AG10803 (cell line): ENCODE measurements at regions not wholly inside any gene's neighbourhood (a gene's known extent, or its start where the extent isn't known, plus 50 kb on each side); places are given as distances from the start of the nearest gene placed in this dataset.

ENCODE experiments used
- DNase-seq: peaks from one replicate; pipeline ENCODE4 v3.0.0; 2010; ENCODE audit warnings: low read depth
- H3K4me3 ChIP-seq: 2 replicates; pipeline ENCODE4 v1.5.1; 2011; ENCODE audit warnings: mild to moderate bottlenecking, low read length, control low read depth
- TF ChIP-seq, protein P1 (sequence below): conservative IDR thresholded peaks from 2 replicates; pipeline ENCODE4 v1.5.1; 2011; ENCODE audit warnings: mild to moderate bottlenecking, low read length, control low read depth, inconsistent platforms

DNA sequence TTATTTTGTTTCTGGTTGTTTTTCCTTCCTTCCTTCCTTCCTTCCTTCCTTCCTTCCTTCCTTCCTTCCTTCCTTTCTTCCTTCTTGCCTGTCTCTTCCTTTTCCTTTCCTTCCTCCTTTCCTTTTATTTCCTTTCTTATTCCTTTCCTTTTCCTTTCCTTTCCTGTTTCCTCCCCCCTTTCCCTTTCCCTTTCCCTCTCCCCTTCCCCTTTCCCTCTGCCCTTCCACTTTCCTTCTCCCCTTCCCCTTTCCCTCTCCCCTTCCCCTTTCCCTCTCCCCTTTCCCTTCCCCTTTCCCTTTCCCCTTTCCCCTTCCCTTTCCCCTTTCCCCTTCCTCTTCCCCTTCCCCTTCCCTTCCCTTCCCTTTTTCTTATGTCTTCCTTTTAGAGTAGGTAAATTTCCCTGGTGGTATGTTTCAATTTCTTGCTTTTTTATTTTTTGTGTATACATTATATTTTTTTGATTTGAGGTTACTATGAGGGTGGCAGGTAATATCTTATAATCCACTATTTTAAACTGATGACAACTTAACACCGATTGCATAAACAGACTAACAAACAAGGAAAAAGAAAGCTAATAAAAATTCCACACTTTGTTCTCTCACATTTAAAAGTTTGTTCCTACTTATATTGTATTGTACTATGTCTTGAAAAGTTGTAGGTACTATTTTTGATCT lies 311.0 kb upstream of the FSHR start:
- no peak for DNase-seq
- H3K4me3 ChIP-seq: no peak overlapping the region
- TF ChIP-seq, protein P1, sequence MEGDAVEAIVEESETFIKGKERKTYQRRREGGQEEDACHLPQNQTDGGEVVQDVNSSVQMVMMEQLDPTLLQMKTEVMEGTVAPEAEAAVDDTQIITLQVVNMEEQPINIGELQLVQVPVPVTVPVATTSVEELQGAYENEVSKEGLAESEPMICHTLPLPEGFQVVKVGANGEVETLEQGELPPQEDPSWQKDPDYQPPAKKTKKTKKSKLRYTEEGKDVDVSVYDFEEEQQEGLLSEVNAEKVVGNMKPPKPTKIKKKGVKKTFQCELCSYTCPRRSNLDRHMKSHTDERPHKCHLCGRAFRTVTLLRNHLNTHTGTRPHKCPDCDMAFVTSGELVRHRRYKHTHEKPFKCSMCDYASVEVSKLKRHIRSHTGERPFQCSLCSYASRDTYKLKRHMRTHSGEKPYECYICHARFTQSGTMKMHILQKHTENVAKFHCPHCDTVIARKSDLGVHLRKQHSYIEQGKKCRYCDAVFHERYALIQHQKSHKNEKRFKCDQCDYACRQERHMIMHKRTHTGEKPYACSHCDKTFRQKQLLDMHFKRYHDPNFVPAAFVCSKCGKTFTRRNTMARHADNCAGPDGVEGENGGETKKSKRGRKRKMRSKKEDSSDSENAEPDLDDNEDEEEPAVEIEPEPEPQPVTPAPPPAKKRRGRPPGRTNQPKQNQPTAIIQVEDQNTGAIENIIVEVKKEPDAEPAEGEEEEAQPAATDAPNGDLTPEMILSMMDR: no peak

DNA sequence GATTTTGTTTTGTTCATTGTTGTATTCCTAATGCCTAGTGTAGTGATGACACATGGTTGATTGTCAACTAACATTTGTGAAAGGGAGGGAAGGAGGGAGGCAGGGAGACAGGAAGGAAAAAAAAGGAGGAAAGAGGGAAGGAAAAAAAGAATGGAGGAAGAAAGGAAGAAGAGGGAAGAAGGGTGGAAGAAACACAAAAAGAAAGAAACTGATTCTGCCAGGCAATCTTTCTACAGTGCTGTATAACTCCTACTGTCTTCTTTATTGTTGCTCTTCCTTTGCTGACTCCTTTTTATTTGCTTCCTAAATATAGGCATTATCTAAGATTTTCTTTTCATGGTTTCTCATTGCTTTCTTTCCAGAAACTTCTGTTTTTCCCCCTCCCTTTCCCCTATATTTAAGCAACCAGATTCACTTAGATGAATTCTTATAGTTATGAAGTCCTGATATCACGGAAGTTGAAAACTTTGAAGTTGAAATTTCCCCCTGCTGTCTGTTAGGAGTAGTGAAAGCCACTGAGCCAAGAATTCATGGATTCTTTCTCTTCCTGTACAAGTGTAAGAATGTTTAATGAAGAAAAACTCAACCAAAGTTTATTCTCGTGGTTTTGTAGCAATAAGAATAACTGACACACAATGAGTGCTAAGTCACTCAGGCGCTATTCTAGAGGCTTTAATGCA lies 305.1 kb upstream of the FSHR start:
- DNase-seq: no peak
- no peak overlapping the region for H3K4me3 ChIP-seq
- TF ChIP-seq, protein P1: no peak

DNA sequence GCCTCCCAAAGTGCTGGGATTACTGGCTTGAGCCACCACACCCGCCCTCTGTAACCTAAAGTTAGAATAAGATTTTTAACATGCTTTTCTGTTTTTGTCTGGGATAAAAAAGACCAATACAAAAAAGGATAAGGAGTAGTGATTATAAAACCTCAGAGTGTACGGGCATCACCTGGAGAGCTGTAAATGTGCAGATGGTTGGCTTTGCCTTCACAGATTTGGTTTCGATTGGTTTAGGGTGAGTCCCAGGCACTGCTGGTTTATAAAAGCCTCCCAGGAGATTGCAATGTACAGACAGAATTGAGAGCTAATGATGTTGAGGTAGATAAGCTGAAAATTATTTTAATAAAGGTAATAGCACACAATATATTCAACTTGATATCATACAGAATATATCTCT lies 289.7 kb upstream of the FSHR start:
- no peak for DNase-seq
- no peak overlapping the region for H3K4me3 ChIP-seq
- TF ChIP-seq, protein P1: no peak

DNA sequence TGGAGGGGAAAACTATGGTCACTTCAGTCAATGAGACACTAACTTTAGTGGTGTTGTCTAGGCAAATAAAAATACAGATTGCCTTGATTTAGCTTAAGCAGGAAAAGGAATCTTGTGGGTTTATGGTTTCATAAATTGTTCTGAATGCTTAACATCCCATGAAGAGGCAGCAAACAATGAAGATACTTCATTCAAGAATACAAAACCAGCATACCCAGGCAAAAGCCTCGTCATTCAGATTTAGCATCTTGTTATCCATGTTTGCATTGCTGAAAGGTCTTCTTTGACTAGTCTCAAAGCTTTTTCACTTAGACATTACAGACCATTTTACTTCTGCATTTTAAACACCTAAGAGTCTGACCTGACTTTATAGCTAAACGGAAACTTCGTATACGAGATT lies 272.7 kb upstream of the FSHR start:
- no peak for DNase-seq
- TF ChIP-seq, protein P1: no peak
- H3K4me3 ChIP-seq: no peak overlapping the region

DNA sequence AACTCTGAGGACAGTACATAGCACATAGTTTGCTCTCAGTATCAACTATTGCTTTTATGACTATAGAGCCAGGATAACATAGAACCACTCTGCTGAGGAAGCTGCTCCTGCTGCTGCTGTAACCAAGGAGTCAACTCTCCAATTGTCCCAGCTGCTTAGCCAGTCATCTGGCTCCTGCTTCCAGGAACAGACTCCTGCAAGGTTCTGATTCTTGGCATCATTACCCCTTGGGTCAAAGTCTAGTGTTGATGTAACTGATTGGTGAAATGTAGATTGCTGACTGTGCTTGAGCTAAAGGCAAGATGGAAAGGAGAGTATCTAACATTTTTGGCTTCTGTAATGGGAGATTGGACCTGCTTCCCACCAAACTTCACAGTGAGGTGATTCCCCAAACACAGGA lies 261.9 kb upstream of the FSHR start:
- H3K4me3 ChIP-seq: no peak overlapping the region
- no peak for DNase-seq
- TF ChIP-seq, protein P1: no peak

DNA sequence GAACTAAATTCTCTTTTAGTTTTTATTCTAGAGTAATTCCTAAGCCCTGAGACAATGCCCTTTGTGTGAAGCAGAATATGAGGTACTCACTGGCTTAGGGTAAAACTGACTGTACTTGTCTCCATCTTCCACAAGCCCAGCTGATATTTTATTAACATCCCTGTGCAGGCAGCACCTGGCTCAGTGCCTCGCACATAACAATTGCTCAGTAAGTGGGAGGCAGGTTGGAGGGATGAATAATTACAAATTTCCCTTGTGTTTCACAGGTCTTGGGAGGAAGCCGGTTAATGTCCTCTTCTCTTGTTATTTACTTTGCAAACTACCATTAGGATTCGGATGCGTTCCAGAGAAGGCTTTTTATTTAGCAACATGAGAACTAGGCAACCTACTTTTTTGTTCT lies 249.8 kb upstream of the FSHR start:
- TF ChIP-seq, protein P1: no peak
- no peak for DNase-seq
- no peak overlapping the region for H3K4me3 ChIP-seq

DNA sequence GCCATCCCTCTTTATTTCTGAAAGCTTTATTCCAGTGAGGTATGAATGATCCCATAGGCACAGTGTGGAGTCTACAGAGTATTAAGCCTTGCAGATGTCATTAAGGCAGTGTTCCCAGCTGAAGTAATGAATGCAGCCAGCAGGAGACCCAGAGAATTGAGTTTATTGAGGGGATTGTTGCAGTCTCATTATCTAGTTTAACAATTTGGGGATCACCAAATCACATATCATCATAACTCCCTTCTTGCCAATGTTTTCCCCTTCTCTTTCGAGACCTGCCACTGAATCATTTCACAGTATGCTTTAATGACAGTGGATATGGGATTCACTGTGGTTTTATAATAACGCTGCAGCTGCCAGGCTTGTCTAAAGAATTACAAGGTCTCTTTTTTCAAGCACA lies 249.3 kb upstream of the FSHR start:
- H3K4me3 ChIP-seq: no peak overlapping the region
- TF ChIP-seq, protein P1: no peak
- DNase-seq: no peak
